Neural cell (in vitro differentiated cells): ENCODE measurements at regions not wholly inside any gene's neighbourhood (a gene's known extent, or its start where the extent isn't known, plus 50 kb on each side); places are given as distances from the start of the nearest gene placed in this dataset.

Experiments used
- H2AFZ ChIP-seq: fragments of 200-600, 300-800 bp; sonication (generic), shearing (Covaris generic); 2 replicates; pipeline ENCODE4 v1.6.0; 2014; ENCODE audit warnings: low read depth, mild to moderate bottlenecking, antibody characterized with exemption, low read length, moderate library complexity
- H3F3A ChIP-seq: fragments of 200-600 bp; shearing (Covaris generic); 2 replicates; pipeline ENCODE4 v1.6.1; 2016; ENCODE audit warnings: mild to moderate bottlenecking, moderate library complexity, mixed read lengths, antibody characterized with exemption, low read length; ENCODE audit not compliant: insufficient read depth, poor library complexity, severe bottlenecking
- H3K27ac ChIP-seq: fragments of 200-600, 300-800 bp; sonication (generic), shearing (Covaris generic); 2 replicates; pipeline ENCODE4 v1.5.1; 2014; ENCODE audit warnings: mild to moderate bottlenecking, low read length, moderate library complexity
- H3K27me3 ChIP-seq: fragments of 300-800, 200-600 bp; sonication (generic), shearing (Covaris generic); 2 replicates; pipeline ENCODE4 v1.6.0; 2014; ENCODE audit warnings: mild to moderate bottlenecking, low read depth, low read length, moderate library complexity; ENCODE audit not compliant: insufficient read depth
- H3K36me3 ChIP-seq: fragments of 300-800, 200-600 bp; sonication (generic), shearing (Covaris generic); 2 replicates; pipeline ENCODE4 v1.5.1; 2014; ENCODE audit warnings: mild to moderate bottlenecking, antibody characterized with exemption, low read length, moderate library complexity; ENCODE audit not compliant: insufficient read depth
- H3K4me2 ChIP-seq: fragments of 300-800, 200-600 bp; sonication (generic), shearing (Covaris generic); 2 replicates; pipeline ENCODE4 v1.6.0; 2014; ENCODE audit warnings: mild to moderate bottlenecking, low read length
- H3K4me3 ChIP-seq: fragments of 300-800, 200-600 bp; sonication (generic), shearing (Covaris generic); 2 replicates; pipeline ENCODE4 v1.5.1; 2014; ENCODE audit warnings: mild to moderate bottlenecking, low read length, moderate library complexity
- H3K79me2 ChIP-seq: fragments of 200-600 bp; shearing (Covaris generic); replicated peaks from 2 replicates; pipeline ENCODE4 v1.6.0; 2014; ENCODE audit warnings: mild to moderate bottlenecking, low read length, moderate library complexity; ENCODE audit not compliant: insufficient read depth
- H3K9ac ChIP-seq: fragments of 300-800, 200-600 bp; sonication (generic), shearing (Covaris generic); 2 replicates; pipeline ENCODE4 v1.6.1; 2016; ENCODE audit warnings: mild to moderate bottlenecking, low read length, mixed read lengths
- H3K9me2 ChIP-seq: fragments of 200-600 bp; shearing (Covaris generic); 2 replicates; pipeline ENCODE4 v1.6.1; 2016; ENCODE audit warnings: mild to moderate bottlenecking, low read length, mixed read lengths; ENCODE audit not compliant: insufficient read depth
- H3K9me3 ChIP-seq: fragments of 200-600, 300-800 bp; sonication (generic), shearing (Covaris generic); 2 replicates; pipeline ENCODE4 v1.6.1; 2016; ENCODE audit warnings: mild to moderate bottlenecking, mixed run types, low read length, moderate library complexity, mixed read lengths
- H4K20me1 ChIP-seq: fragments of 200-600 bp; shearing (Covaris generic); 2 replicates; pipeline ENCODE4 v1.6.1; 2016; ENCODE audit warnings: mild to moderate bottlenecking, mixed run types; ENCODE audit not compliant: insufficient read depth
- EP300 ChIP-seq: fragments of 450-650 bp; conservative IDR thresholded peaks from 2 replicates; pipeline ENCODE4 v1.6.1; 2014; ENCODE audit warnings: antibody characterized with exemption, mild to moderate bottlenecking, moderate library complexity; ENCODE audit not compliant: poor library complexity, severe bottlenecking
- EZH2 ChIP-seq: fragments of 200-600, 300-800 bp; shearing (Covaris generic), sonication (generic); IDR thresholded peaks from 2 replicates; pipeline ENCODE4 v1.6.1; 2014; ENCODE audit warnings: antibody characterized with exemption, low read length, borderline replicate concordance, mild to moderate bottlenecking; ENCODE audit not compliant: insufficient read depth, poor library complexity, severe bottlenecking
- MXI1 ChIP-seq: fragments of 450-650 bp; conservative IDR thresholded peaks from 2 replicates; pipeline ENCODE4 v1.6.1; 2014; ENCODE audit warnings: antibody characterized with exemption, mild to moderate bottlenecking; ENCODE audit not compliant: poor library complexity, severe bottlenecking
- POLR2AphosphoS5 ChIP-seq: IDR thresholded peaks from 2 replicates; pipeline ENCODE4 v1.6.1; 2012
- RAD21 ChIP-seq: fragments of 450-650 bp; conservative IDR thresholded peaks from 2 replicates; pipeline ENCODE4 v1.6.1; 2014; ENCODE audit warnings: antibody characterized with exemption, mild to moderate bottlenecking, moderate library complexity
- REST ChIP-seq: IDR thresholded peaks from 2 replicates; pipeline ENCODE4 v1.6.1; 2012; ENCODE audit warnings: borderline replicate concordance
- SMC3 ChIP-seq: fragments of 450-650 bp; conservative IDR thresholded peaks from 2 replicates; pipeline ENCODE4 v1.6.1; 2014; ENCODE audit warnings: antibody characterized with exemption, mild to moderate bottlenecking, moderate library complexity; ENCODE audit not compliant: poor library complexity
- TAF1 ChIP-seq: IDR thresholded peaks from 2 replicates; pipeline ENCODE4 v1.6.1; 2012; ENCODE audit warnings: low read depth
- TF ChIP-seq, protein P1 (sequence below): fragments of 450-650 bp; IDR thresholded peaks from 2 replicates; pipeline ENCODE4 v1.5.1; 2014; ENCODE audit warnings: antibody characterized with exemption, mild to moderate bottlenecking, moderate library complexity; ENCODE audit not compliant: poor library complexity, severe bottlenecking

DNA sequence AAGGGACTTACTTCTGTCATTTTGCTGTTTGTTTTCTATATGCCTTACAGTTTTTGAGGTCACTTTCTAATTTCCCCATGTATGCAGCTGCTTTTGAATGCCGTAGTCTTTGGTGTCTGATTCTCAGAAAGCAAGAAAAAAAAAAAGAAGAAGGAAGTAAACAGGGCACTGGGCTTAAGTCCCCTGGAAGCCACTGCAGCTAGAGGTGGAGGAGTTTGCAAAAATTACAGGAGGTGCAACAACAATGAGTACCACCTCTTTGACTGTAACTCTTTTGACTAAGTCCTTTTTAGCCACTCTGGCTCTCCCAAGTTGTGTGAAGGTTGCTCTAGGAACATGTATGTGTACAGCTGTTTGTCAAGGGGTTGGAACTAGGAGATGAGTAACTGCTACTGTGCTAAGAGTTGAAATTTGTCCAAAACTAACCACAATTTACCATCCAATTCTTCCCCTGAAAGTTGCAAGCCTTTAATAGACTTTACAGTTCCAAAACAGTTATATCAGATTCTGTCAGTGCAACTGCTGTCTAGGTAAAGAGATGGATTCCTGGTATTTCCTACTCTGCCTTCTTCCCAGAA lies 588.0 kb upstream of the LRRN3 start:
- no peak overlapping the region for H3K4me2 ChIP-seq
- H3F3A ChIP-seq: no peaks in the 10 kb centered on the region
- no peak for TF ChIP-seq RAD21
- TF ChIP-seq POLR2AphosphoS5: no peak
- no peak for TF ChIP-seq MXI1
- TF ChIP-seq TAF1: no peak
- TF ChIP-seq, protein P1, sequence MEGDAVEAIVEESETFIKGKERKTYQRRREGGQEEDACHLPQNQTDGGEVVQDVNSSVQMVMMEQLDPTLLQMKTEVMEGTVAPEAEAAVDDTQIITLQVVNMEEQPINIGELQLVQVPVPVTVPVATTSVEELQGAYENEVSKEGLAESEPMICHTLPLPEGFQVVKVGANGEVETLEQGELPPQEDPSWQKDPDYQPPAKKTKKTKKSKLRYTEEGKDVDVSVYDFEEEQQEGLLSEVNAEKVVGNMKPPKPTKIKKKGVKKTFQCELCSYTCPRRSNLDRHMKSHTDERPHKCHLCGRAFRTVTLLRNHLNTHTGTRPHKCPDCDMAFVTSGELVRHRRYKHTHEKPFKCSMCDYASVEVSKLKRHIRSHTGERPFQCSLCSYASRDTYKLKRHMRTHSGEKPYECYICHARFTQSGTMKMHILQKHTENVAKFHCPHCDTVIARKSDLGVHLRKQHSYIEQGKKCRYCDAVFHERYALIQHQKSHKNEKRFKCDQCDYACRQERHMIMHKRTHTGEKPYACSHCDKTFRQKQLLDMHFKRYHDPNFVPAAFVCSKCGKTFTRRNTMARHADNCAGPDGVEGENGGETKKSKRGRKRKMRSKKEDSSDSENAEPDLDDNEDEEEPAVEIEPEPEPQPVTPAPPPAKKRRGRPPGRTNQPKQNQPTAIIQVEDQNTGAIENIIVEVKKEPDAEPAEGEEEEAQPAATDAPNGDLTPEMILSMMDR: no peak
- TF ChIP-seq REST: no peak
- TF ChIP-seq EZH2: no peak
- no peak for TF ChIP-seq EP300
- no peak for TF ChIP-seq SMC3

GRCh38 chr7:110507369-110507768 lies 583.6 kb upstream of the LRRN3 start:
- Histone ChIP-seq H3K4me2 (no peak overlapping the region), H3K27me3 (no peaks in the 10 kb centered on the region), H3K9ac (no peak overlapping the region), H3K9me3 (no peaks in the 10 kb centered on the region), H3K27ac (no peak overlapping the region), H2AFZ (no peak overlapping the region), H4K20me1 (no peaks in the 10 kb centered on the region), H3K79me2 (no peaks in the 10 kb centered on the region), H3K4me3 (no peak overlapping the region), H3F3A (no peaks in the 10 kb centered on the region), H3K36me3 (no peaks in the 10 kb centered on the region), H3K9me2 (no peaks in the 10 kb centered on the region)
- no peak for TF ChIP-seq REST
- TF ChIP-seq TAF1: no peak
- TF ChIP-seq EP300: no peak
- TF ChIP-seq SMC3: no peak
- no peak for TF ChIP-seq EZH2
- no peak for TF ChIP-seq POLR2AphosphoS5
- no peak for TF ChIP-seq MXI1
- TF ChIP-seq RAD21: no peak
- TF ChIP-seq, protein P1: no peak

More for the DNA sequence above, 588.0 kb upstream of the LRRN3 start:
- Histone ChIP-seq H3K4me3 (no peak overlapping the region), H3K9ac (no peak overlapping the region), H2AFZ (no peak overlapping the region), H3K9me3 (no peaks in the 10 kb centered on the region), H3K27ac (no peak overlapping the region), H4K20me1 (no peaks in the 10 kb centered on the region), H3K9me2 (no peaks in the 10 kb centered on the region), H3K36me3 (no peaks in the 10 kb centered on the region), H3K27me3 (no peaks in the 10 kb centered on the region), H3K79me2 (no peaks in the 10 kb centered on the region)
